CD14-positive monocyte (primary cell): ENCODE measurements at regions not wholly inside any gene's neighbourhood (a gene's known extent, or its start where the extent isn't known, plus 50 kb on each side); places are given as distances from the start of the nearest gene placed in this dataset.

Experiments
- DNase-seq, 3 donors: peaks; one replicate each; pipeline ENCODE4 v3.0.0-alpha.2; 2011 to 2022
- H2AFZ ChIP-seq: 2 replicates; pipeline ENCODE4 v1.6.0; 2012; ENCODE audit warnings: mild to moderate bottlenecking, low read depth, low read length, inconsistent platforms; ENCODE audit not compliant: insufficient read depth, poor library complexity, severe bottlenecking
- H3K27ac ChIP-seq, 2 donors: 1 replicate in 1 of 2; 2 replicates in 1 of 2; pipeline ENCODE4 v1.5.1; 2012 to 2013; ENCODE audit warnings: low read length in 2 of 2, control low read depth in 1 of 2, inconsistent platforms in 1 of 2, low read depth in 1 of 2, mild to moderate bottlenecking in 1 of 2
- H3K27me3 ChIP-seq, 2 donors: one replicate each; pipeline versions ENCODE4 v1.6.0 to v1.6.1; 2011 to 2013; ENCODE audit warnings: low read length in 2 of 2; ENCODE audit not compliant: control insufficient read depth in 2 of 2, insufficient read depth in 2 of 2
- H3K36me3 ChIP-seq, 2 donors: replicated peaks in 1 of 2; 1 replicate in 1 of 2; 2 replicates in 1 of 2; pipeline versions ENCODE4 v1.5.1 to v1.6.1; 2012 to 2013; ENCODE audit warnings: low read length in 2 of 2, control low read depth in 1 of 2, inconsistent platforms in 1 of 2, mild to moderate bottlenecking in 1 of 2; ENCODE audit not compliant: insufficient read depth in 2 of 2, control insufficient read depth in 1 of 2
- H3K4me1 ChIP-seq, 2 donors: 1 replicate in 1 of 2; 2 replicates in 1 of 2; pipeline versions ENCODE4 v1.5.1 to v1.6.1; 2012 to 2013; ENCODE audit warnings: low read length in 2 of 2, control low read depth in 1 of 2, inconsistent platforms in 1 of 2, mild to moderate bottlenecking in 1 of 2, moderate library complexity in 1 of 2; ENCODE audit not compliant: insufficient read depth in 2 of 2, control insufficient read depth in 1 of 2
- H3K4me2 ChIP-seq: replicated peaks from 2 replicates; pipeline ENCODE3; 2012; ENCODE audit warnings: low read length, moderate library complexity, mild to moderate bottlenecking; ENCODE audit not compliant: poor library complexity, severe bottlenecking; ENCODE audit errors: extremely low read depth
- H3K4me3 ChIP-seq, 3 experiments: fragments of 200-600 bp in 1 of 3; sonication (generic) in 1 of 3; replicated peaks in 1 of 3; 1 replicate in 2 of 3; 2 replicates in 1 of 3; pipeline ENCODE4 v1.5.1; 2011 to 2013; ENCODE audit warnings: low read length in 3 of 3, mild to moderate bottlenecking in 3 of 3, control low read depth in 2 of 3, low read depth in 2 of 3, inconsistent platforms in 1 of 3, moderate library complexity in 1 of 3
- H3K79me2 ChIP-seq: 2 replicates; pipeline ENCODE4 v1.6.0; 2012; ENCODE audit warnings: mild to moderate bottlenecking, control low read depth, inconsistent platforms, low read length, moderate library complexity; ENCODE audit not compliant: insufficient read depth
- H3K9ac ChIP-seq: 2 replicates; pipeline ENCODE4 v1.6.0; 2017; ENCODE audit warnings: low read length, mild to moderate bottlenecking; ENCODE audit not compliant: insufficient read depth, poor library complexity, severe bottlenecking
- H3K9me3 ChIP-seq, 2 donors: replicated peaks in 1 of 2; 1 replicate in 1 of 2; 2 replicates in 1 of 2; pipeline versions ENCODE4 v1.5.1 to v1.6.1; 2012 to 2013; ENCODE audit warnings: low read length in 2 of 2, control low read depth in 1 of 2; ENCODE audit not compliant: control insufficient read depth in 1 of 2, insufficient read depth in 1 of 2
- H4K20me1 ChIP-seq: 2 replicates; pipeline ENCODE4 v1.6.0; 2012; ENCODE audit warnings: mild to moderate bottlenecking, low read length, control low read depth, moderate library complexity; ENCODE audit not compliant: insufficient read depth
- H3K27ac Mint-ChIP-seq, 7 donors: one replicate each; pipeline ENCODE4 v1.8.0; 2020; ENCODE audit warnings: mild to moderate bottlenecking in 7 of 7, mixed read lengths in 7 of 7, moderate library complexity in 6 of 7, inconsistent platforms in 2 of 7
- H3K27me3 Mint-ChIP-seq, 3 donors: one replicate each; pipeline ENCODE4 v1.8.0; 2021 to 2022; ENCODE audit warnings: low read depth in 3 of 3, mild to moderate bottlenecking in 3 of 3, mixed read lengths in 3 of 3, moderate library complexity in 3 of 3, inconsistent platforms in 1 of 3
- H3K36me3 Mint-ChIP-seq, 2 donors: one replicate each; pipeline ENCODE4 v1.8.0; 2020; ENCODE audit warnings: mixed read lengths in 2 of 2, inconsistent platforms in 1 of 2, mild to moderate bottlenecking in 1 of 2
- H3K4me1 Mint-ChIP-seq: one replicate; pipeline ENCODE4 v1.8.0; 2020; ENCODE audit warnings: mild to moderate bottlenecking, mixed read lengths
- H3K4me3 Mint-ChIP-seq, 2 donors: one replicate each; pipeline ENCODE4 v1.8.0; 2020; ENCODE audit warnings: mild to moderate bottlenecking in 2 of 2, mixed read lengths in 2 of 2, moderate library complexity in 1 of 2
- H3K9me3 Mint-ChIP-seq, 7 donors: one replicate each; pipeline ENCODE4 v1.8.0; 2020 to 2022; ENCODE audit warnings: mixed read lengths in 7 of 7, mild to moderate bottlenecking in 6 of 7, moderate library complexity in 6 of 7, inconsistent platforms in 2 of 7
- CTCF ChIP-seq: fragments of 200-600 bp; IDR thresholded peaks from one replicate; pipeline ENCODE4 v1.8.0; 2022; ENCODE audit warnings: antibody characterized with exemption, mild to moderate bottlenecking
- WGBS: methylation state at CpG from one replicate; pipeline ENCODE4 v1.1.5; 2013; ENCODE audit warnings: missing lambda C conversion rate; ENCODE audit not compliant: insufficient coverage; 5-methylcytosine and 5-hydroxymethylcytosine counted together
- intact Hi-C, 2 donors: fragments of 100-400 bp; cut with micrococcal nuclease; formaldehyde crosslinking; loops; one replicate each; pipeline versions ENCODE4 v1.15.0 to v1.15.1; 2023

GRCh38 chr5:42337607-42338006, 85.6 kb upstream of the GHR start:
- Mint-ChIP-seq H3K4me1 (no peaks in the 10 kb centered on the region), H3K4me3 (no peak overlapping the region), H3K36me3 (no peaks in the 10 kb centered on the region), H3K27ac (no peak overlapping the region), H3K27me3 (peaks cover 0 to 2% (median 0%) of the 10 kb centered on the region in 3 donors), H3K9me3 (peaks cover 9 to 18% (median 14%) of the 10 kb centered on the region in 7 donors)
- H3K27me3 ChIP-seq, result no peaks in the 10 kb centered on the region
- no peaks in the 10 kb centered on the region for H3K36me3 ChIP-seq
- no peak overlapping the region for H2AFZ ChIP-seq
- intact Hi-C loops, result no loop called here
- no peaks in the 10 kb centered on the region for H3K79me2 ChIP-seq
- 92% methylated on average over 2 of the region's 3 CpGs for WGBS
- no peak for TF ChIP-seq CTCF
- no peak for DNase-seq
- no peaks in the 10 kb centered on the region for H3K4me1 ChIP-seq
- peaks cover 18 to 24% of the 10 kb centered on the region in 2 donors for H3K9me3 ChIP-seq
- H3K9ac ChIP-seq, result no peak overlapping the region
- H3K27ac ChIP-seq, result no peak overlapping the region
- no peak overlapping the region for H3K4me2 ChIP-seq
- H3K4me3 ChIP-seq, result no peak overlapping the region
- no peaks in the 10 kb centered on the region for H4K20me1 ChIP-seq

- no peak for TF ChIP-seq CTCF
- no peak overlapping the region for H2AFZ ChIP-seq
These were observed 85.1 kb upstream of the GHR start for GRCh38 chr5:42338136-42338535.

More at GRCh38 chr5:42338136-42338535, 85.1 kb upstream of the GHR start:
- H4K20me1 ChIP-seq, result no peaks in the 10 kb centered on the region
- intact Hi-C loops, result no loop called here
- H3K27ac ChIP-seq, result no peak overlapping the region
- Mint-ChIP-seq H3K9me3 (peaks cover 9 to 17% (median 14%) of the 10 kb centered on the region in 7 donors), H3K36me3 (no peaks in the 10 kb centered on the region), H3K4me1 (no peaks in the 10 kb centered on the region), H3K27ac (no peak overlapping the region), H3K27me3 (peaks cover 0 to 2% (median 0%) of the 10 kb centered on the region in 3 donors), H3K4me3 (no peak overlapping the region)
- peaks cover 18 to 24% of the 10 kb centered on the region in 2 donors for H3K9me3 ChIP-seq
- no peaks in the 10 kb centered on the region for H3K4me1 ChIP-seq
- H3K9ac ChIP-seq, result no peak overlapping the region
- H3K4me3 ChIP-seq, result no peak overlapping the region
- no peaks in the 10 kb centered on the region for H3K27me3 ChIP-seq
- no peaks in the 10 kb centered on the region for H3K36me3 ChIP-seq
- H3K79me2 ChIP-seq, result no peaks in the 10 kb centered on the region
- no peak overlapping the region for H3K4me2 ChIP-seq
- WGBS, result no CpG with 5 or more reads among the region's 1 CpG
- DNase-seq, result no peak
